SU-DHL-6 (cell line): ENCODE measurements at regions not wholly inside any gene's neighbourhood (a gene's known extent, or its start where the extent isn't known, plus 50 kb on each side); places are given as distances from the start of the nearest gene placed in this dataset.

ENCODE experiments used
- H2AFZ ChIP-seq: fragments of 200-600 bp; sonication (generic); 2 replicates; pipeline ENCODE4 v1.6.1; 2014; ENCODE audit warnings: low read depth, mild to moderate bottlenecking, moderate library complexity, mixed read lengths, antibody characterized with exemption, low read length; ENCODE audit not compliant: severe bottlenecking
- H3F3A ChIP-seq: fragments of 200-600 bp; shearing (Covaris generic); 2 replicates; pipeline ENCODE4 v1.6.0; 2016; ENCODE audit warnings: antibody characterized with exemption, mild to moderate bottlenecking; ENCODE audit not compliant: insufficient read depth
- H3K27ac ChIP-seq: fragments of 200-600 bp; sonication (generic); 2 replicates; pipeline ENCODE4 v1.5.1; 2016; ENCODE audit warnings: low read depth, mild to moderate bottlenecking, low read length, moderate library complexity, mixed read lengths
- H3K27me3 ChIP-seq: fragments of 200-600 bp; sonication (generic), shearing (Covaris generic); 2 replicates; pipeline ENCODE4 v1.6.0; 2014; ENCODE audit warnings: mild to moderate bottlenecking, low read length
- H3K36me3 ChIP-seq: fragments of 200-600 bp; sonication (generic); 2 replicates; pipeline ENCODE4 v1.6.1; 2014; ENCODE audit warnings: mild to moderate bottlenecking, low read length, mixed read lengths
- H3K4me2 ChIP-seq: fragments of 300-600, 200-600 bp; shearing (Covaris generic), sonication (generic); 2 replicates; pipeline ENCODE4 v1.6.0; 2014; ENCODE audit warnings: low read length, low read depth, mild to moderate bottlenecking; ENCODE audit not compliant: poor library complexity, severe bottlenecking
- H3K4me3 ChIP-seq: fragments of 200-600 bp; sonication (generic); 2 replicates; pipeline ENCODE4 v1.5.1; 2014; ENCODE audit warnings: antibody characterized with exemption, low read length, mild to moderate bottlenecking, mixed read lengths; ENCODE audit not compliant: insufficient read depth, poor library complexity, severe bottlenecking
- H3K79me2 ChIP-seq: fragments of 200-600 bp; sonication (generic); 2 replicates; pipeline ENCODE4 v1.6.1; 2014; ENCODE audit warnings: mild to moderate bottlenecking, low read length, moderate library complexity; ENCODE audit not compliant: insufficient read depth
- H3K9ac ChIP-seq: fragments of 200-600 bp; sonication (generic); 2 replicates; pipeline ENCODE4 v1.7.0; 2014; ENCODE audit warnings: mild to moderate bottlenecking, low read length
- H3K9me2 ChIP-seq: fragments of 200-600 bp; sonication (generic); replicated peaks from 2 replicates; pipeline ENCODE4 v1.6.1; 2014; ENCODE audit warnings: low read length; ENCODE audit not compliant: insufficient read depth
- H3K9me3 ChIP-seq: fragments of 200-600 bp; sonication (generic); 2 replicates; pipeline ENCODE4 v1.6.1; 2014; ENCODE audit warnings: low read length, mixed read lengths; ENCODE audit not compliant: insufficient read depth
- H4K20me1 ChIP-seq: fragments of 200-600 bp; sonication (generic); 2 replicates; pipeline ENCODE4 v1.6.1; 2014; ENCODE audit warnings: low read depth, mild to moderate bottlenecking, antibody characterized with exemption, low read length, moderate library complexity, mixed read lengths
- EZH2phosphoT487 ChIP-seq: fragments of 200-600 bp; sonication (generic), shearing (Covaris generic); conservative IDR thresholded peaks from 2 replicates; pipeline ENCODE4 v1.6.1; 2018; ENCODE audit warnings: mild to moderate bottlenecking, antibody characterized with exemption, low read length, moderate library complexity, mixed read lengths
- TF ChIP-seq, protein P1 (sequence below): fragments of 200-600 bp; sonication (generic); IDR thresholded peaks from one replicate; pipeline ENCODE4 v1.5.1; 2017; ENCODE audit warnings: antibody characterized with exemption, mild to moderate bottlenecking, low read length, moderate library complexity; ENCODE audit not compliant: insufficient read depth, poor library complexity, severe bottlenecking

DNA sequence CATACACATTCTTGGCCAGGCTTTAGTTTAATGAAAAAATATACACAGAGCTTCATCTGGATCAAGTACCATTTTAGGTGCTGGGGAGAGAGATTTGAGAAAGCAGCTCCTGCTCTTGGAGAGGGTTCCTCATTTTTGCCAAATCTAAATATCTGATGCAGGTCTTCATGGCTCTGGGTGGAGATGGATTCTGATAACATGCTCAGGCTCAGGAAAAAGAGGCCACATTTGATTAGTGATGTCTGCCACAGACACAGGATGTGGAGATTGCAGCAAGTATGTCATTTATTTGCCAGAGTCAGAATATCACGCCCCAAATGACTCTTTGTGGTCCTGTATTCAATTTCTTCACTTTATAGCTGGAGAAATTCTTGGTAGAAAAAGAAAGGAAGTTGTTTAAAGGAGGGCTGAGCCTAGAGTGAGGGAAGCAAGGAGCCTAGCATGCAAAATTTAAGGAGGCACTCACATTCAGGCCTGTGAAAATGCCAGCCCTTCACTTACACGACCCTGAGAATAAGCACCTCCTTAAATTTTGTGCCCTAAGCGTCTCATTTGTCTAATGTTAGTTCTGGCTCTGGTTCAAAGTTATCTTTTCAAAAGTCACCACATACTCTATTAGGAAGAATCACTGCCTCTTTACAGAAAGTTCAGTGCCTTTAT lies 492.9 kb upstream of the TBX3 start:
- H3K9me2 ChIP-seq, result no peaks in the 10 kb centered on the region
- no peak overlapping the region for H3K9ac ChIP-seq
- H3K9me3 ChIP-seq, result no peaks in the 10 kb centered on the region
- H2AFZ ChIP-seq, result no peak overlapping the region
- H3K27me3 ChIP-seq, result no peaks in the 10 kb centered on the region
- H3F3A ChIP-seq, result no peaks in the 10 kb centered on the region
- H3K4me3 ChIP-seq, result no peak overlapping the region
- H3K27ac ChIP-seq, result no peak overlapping the region
- H3K79me2 ChIP-seq, result no peaks in the 10 kb centered on the region
- no peak overlapping the region for H3K4me2 ChIP-seq
- no peaks in the 10 kb centered on the region for H3K36me3 ChIP-seq
- TF ChIP-seq, protein P1, sequence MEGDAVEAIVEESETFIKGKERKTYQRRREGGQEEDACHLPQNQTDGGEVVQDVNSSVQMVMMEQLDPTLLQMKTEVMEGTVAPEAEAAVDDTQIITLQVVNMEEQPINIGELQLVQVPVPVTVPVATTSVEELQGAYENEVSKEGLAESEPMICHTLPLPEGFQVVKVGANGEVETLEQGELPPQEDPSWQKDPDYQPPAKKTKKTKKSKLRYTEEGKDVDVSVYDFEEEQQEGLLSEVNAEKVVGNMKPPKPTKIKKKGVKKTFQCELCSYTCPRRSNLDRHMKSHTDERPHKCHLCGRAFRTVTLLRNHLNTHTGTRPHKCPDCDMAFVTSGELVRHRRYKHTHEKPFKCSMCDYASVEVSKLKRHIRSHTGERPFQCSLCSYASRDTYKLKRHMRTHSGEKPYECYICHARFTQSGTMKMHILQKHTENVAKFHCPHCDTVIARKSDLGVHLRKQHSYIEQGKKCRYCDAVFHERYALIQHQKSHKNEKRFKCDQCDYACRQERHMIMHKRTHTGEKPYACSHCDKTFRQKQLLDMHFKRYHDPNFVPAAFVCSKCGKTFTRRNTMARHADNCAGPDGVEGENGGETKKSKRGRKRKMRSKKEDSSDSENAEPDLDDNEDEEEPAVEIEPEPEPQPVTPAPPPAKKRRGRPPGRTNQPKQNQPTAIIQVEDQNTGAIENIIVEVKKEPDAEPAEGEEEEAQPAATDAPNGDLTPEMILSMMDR, result no peak
- TF ChIP-seq EZH2phosphoT487, result no peak
- H4K20me1 ChIP-seq, result no peaks in the 10 kb centered on the region

DNA sequence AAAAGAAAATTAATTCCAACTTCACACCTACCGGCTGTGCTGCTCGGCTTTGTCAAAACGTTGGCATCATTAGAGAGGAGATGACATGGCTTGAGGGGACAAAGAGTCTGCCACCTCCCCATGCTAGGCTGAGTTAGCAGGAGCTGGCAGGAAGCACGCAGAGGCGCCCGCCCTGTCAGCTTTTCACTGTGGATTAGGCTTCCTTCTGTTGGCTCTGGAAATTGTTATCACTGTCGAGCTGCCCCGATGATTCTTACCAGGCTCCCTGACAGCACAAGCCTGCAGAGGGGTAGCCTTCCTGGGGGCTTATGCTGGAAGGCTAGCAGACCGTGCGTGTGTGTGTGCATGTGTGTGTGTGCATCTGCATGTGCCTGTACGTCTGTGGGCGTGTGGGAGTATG lies 490.9 kb upstream of the TBX3 start:
- Histone ChIP-seq H3K36me3 (no peaks in the 10 kb centered on the region), H3K9me3 (no peaks in the 10 kb centered on the region), H4K20me1 (no peaks in the 10 kb centered on the region)

DNA sequence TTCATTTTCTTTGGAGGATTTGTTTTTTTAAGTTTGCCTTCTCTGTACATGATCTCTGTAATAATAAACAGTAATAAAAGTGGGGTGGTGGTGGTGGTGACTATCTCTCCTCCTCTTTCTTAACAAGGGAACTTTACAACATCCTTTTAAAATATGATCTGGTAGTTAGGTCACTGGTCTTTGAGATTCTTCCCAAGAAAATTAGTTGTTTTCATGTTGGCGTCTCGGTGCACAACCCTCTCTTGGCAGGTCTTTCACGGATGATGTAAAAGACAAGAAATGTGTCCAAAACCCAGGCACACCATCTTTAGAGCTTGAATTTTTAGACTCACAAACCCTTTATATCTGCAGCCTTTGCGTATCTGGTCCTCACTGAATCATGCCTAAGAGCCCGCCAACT lies 488.5 kb upstream of the TBX3 start:
- H3K9me3 ChIP-seq, result no peaks in the 10 kb centered on the region
- no peak for TF ChIP-seq EZH2phosphoT487
- TF ChIP-seq, protein P1, result no peak
- H3K27ac ChIP-seq, result no peak overlapping the region
- H3K79me2 ChIP-seq, result no peaks in the 10 kb centered on the region
- no peak overlapping the region for H3K4me2 ChIP-seq
- no peak overlapping the region for H2AFZ ChIP-seq
- H4K20me1 ChIP-seq, result no peaks in the 10 kb centered on the region
- H3K27me3 ChIP-seq, result no peaks in the 10 kb centered on the region
- H3K9me2 ChIP-seq, result no peaks in the 10 kb centered on the region
- H3K36me3 ChIP-seq, result no peaks in the 10 kb centered on the region
- H3K9ac ChIP-seq, result no peak overlapping the region
- H3K4me3 ChIP-seq, result no peak overlapping the region
- H3F3A ChIP-seq, result no peaks in the 10 kb centered on the region

More for the DNA sequence above, 490.9 kb upstream of the TBX3 start:
- no peak overlapping the region for H3K4me2 ChIP-seq
- TF ChIP-seq EZH2phosphoT487, result no peak
- TF ChIP-seq, protein P1, result no peak
- H3K9ac ChIP-seq, result no peak overlapping the region
- no peak overlapping the region for H3K27ac ChIP-seq
- H3K9me2 ChIP-seq, result no peaks in the 10 kb centered on the region
- H3K79me2 ChIP-seq, result no peaks in the 10 kb centered on the region
- no peak overlapping the region for H2AFZ ChIP-seq
- no peaks in the 10 kb centered on the region for H3F3A ChIP-seq
- H3K4me3 ChIP-seq, result no peak overlapping the region
- H3K27me3 ChIP-seq, result no peaks in the 10 kb centered on the region
